Lung (tissue), 11 donors: ENCODE measurements at regions not wholly inside any gene's neighbourhood (a gene's known extent, or its start where the extent isn't known, plus 50 kb on each side); places are given as distances from the start of the nearest gene placed in this dataset.

ENCODE experiments used
- ATAC-seq: fragments of 200-7000 bp; cut with Tn5 transposase; one replicate; pipeline ENCODE4 v1.9.1; 2020; ENCODE audit warnings: moderate number of reproducible peaks; ENCODE audit not compliant: insufficient read depth, low FRiP score
- DNase-seq, 3 donors: peaks; one replicate each; pipeline ENCODE4 v3.0.0-alpha.2; 2013 to 2017
- H3K27ac ChIP-seq, 2 donors: one replicate each; pipeline ENCODE4 v1.5.1; 2013; ENCODE audit warnings: mild to moderate bottlenecking in 2 of 2, moderate library complexity in 2 of 2, control low read depth in 1 of 2, inconsistent platforms in 1 of 2, low read depth in 1 of 2, low read length in 1 of 2
- H3K27me3 ChIP-seq, 3 donors: one replicate each; pipeline ENCODE4 v1.5.1; 2013; ENCODE audit warnings: low read length in 2 of 3; ENCODE audit not compliant: control insufficient read depth in 3 of 3, insufficient read depth in 3 of 3
- H3K36me3 ChIP-seq, 4 donors: one replicate each; pipeline ENCODE4 v1.5.1; 2013; ENCODE audit warnings: low read length in 4 of 4, mild to moderate bottlenecking in 1 of 4, moderate library complexity in 1 of 4; ENCODE audit not compliant: control insufficient read depth in 4 of 4, insufficient read depth in 4 of 4
- H3K4me1 ChIP-seq, 5 donors: one replicate each; pipeline ENCODE4 v1.5.1; 2013; ENCODE audit warnings: low read length in 5 of 5, mild to moderate bottlenecking in 2 of 5, moderate library complexity in 1 of 5; ENCODE audit not compliant: control insufficient read depth in 5 of 5, insufficient read depth in 5 of 5
- H3K4me3 ChIP-seq: one replicate; pipeline ENCODE4 v1.5.1; 2013; ENCODE audit warnings: mild to moderate bottlenecking, control low read depth, moderate library complexity
- H3K9ac ChIP-seq, 2 donors: one replicate each; pipeline ENCODE4 v1.5.1; 2013; ENCODE audit warnings: low read length in 2 of 2, control low read depth in 1 of 2; ENCODE audit not compliant: insufficient read depth in 1 of 2
- H3K9me3 ChIP-seq, 4 donors: one replicate each; pipeline ENCODE4 v1.5.1; 2013; ENCODE audit warnings: low read length in 3 of 4, mild to moderate bottlenecking in 1 of 4, moderate library complexity in 1 of 4; ENCODE audit not compliant: control insufficient read depth in 4 of 4, insufficient read depth in 3 of 4
- CTCF ChIP-seq: IDR thresholded peaks from 2 replicates; pipeline ENCODE4 v1.5.1; 2012; ENCODE audit warnings: mild to moderate bottlenecking; ENCODE audit errors: control extremely low read depth, extremely low read depth
- WGBS, 2 donors: extraction: QIAGEN DNeasy Blood & Tissue Kit; methylation state at CpG; one replicate each; pipeline ENCODE4 v1.1.7; 2013; 5-methylcytosine and 5-hydroxymethylcytosine counted together
- donor health status: control.
- donor health status: control.
- donor health status: Bipolar disorder and iron deficiency.
- donor health status: healthy.
- donor health status: DM: yes; HTN: yes; CAD: no.

- Histone ChIP-seq H3K9me3 (peaks cover 0 to 4% (median 0%) of the 10 kb centered on the region in 4 donors), H3K27me3 (no peaks in the 10 kb centered on the region), H3K4me1 (no peaks in the 10 kb centered on the region), H3K36me3 (no peaks in the 10 kb centered on the region), H3K4me3 (no peak overlapping the region), H3K27ac (no peak overlapping the region), H3K9ac (no peak overlapping the region)
- ATAC-seq (no peak), DNase-seq (no peak)
- 76 to 80% methylated on average over 3 of the region's 3 CpGs for WGBS, 2 donors
- no peak for TF ChIP-seq CTCF
Observed at GRCh38 chr12:82279536-82280058, 78.6 kb downstream of the CCDC59 start.

- H3K27ac ChIP-seq, result no peak overlapping the region
- DNase-seq (no peak), ATAC-seq (no peak)
- H3K9me3 ChIP-seq, result peaks cover 0 to 4% (median 0%) of the 10 kb centered on the region in 4 donors
- H3K9ac ChIP-seq, result no peak overlapping the region
- H3K4me1 ChIP-seq, result no peaks in the 10 kb centered on the region
- H3K27me3 ChIP-seq, result no peaks in the 10 kb centered on the region
- H3K36me3 ChIP-seq, result no peaks in the 10 kb centered on the region
- no peak overlapping the region for H3K4me3 ChIP-seq
- no peak for TF ChIP-seq CTCF
- WGBS, 2 donors, result 53 to 75% methylated on average over 4 of the region's 4 CpGs
Observed at GRCh38 chr12:82277582-82277981, 80.6 kb downstream of the CCDC59 start.

- H3K36me3 ChIP-seq, result no peaks in the 10 kb centered on the region
- 86 to 89% methylated on average over 4 of the region's 4 CpGs for WGBS, 2 donors
- no peak for DNase-seq
- no peak overlapping the region for H3K27ac ChIP-seq
- no peak overlapping the region for H3K4me3 ChIP-seq
- ATAC-seq, result no peak
- H3K27me3 ChIP-seq, result no peaks in the 10 kb centered on the region
- H3K9me3 ChIP-seq, result peaks cover 0 to 3% (median 1%) of the 10 kb centered on the region in 4 donors
- H3K9ac ChIP-seq, result no peak overlapping the region
- no peaks in the 10 kb centered on the region for H3K4me1 ChIP-seq
- TF ChIP-seq CTCF, result no peak
Observed at GRCh38 chr12:82242729-82243128, 115.5 kb downstream of the CCDC59 start.

- Histone ChIP-seq H3K9ac (no peak overlapping the region), H3K9me3 (peaks cover 0 to 4% (median 0%) of the 10 kb centered on the region in 4 donors), H3K36me3 (no peaks in the 10 kb centered on the region), H3K4me1 (no peaks in the 10 kb centered on the region), H3K27me3 (no peaks in the 10 kb centered on the region), H3K4me3 (no peak overlapping the region), H3K27ac (no peak overlapping the region)
- DNase-seq (no peak), ATAC-seq (no peak)
- TF ChIP-seq CTCF, result no peak
Observed at GRCh38 chr12:82225871-82226270, 132.3 kb downstream of the CCDC59 start.
